ENCODE measurements at regions not wholly inside any gene's neighbourhood (a gene's known extent, or its start where the extent isn't known, plus 50 kb on each side); places are given as distances from the start of the nearest gene placed in this dataset.
A peak's percentile ranks its signal among the peaks of the same experiment; 100 is the strongest.

DNA sequence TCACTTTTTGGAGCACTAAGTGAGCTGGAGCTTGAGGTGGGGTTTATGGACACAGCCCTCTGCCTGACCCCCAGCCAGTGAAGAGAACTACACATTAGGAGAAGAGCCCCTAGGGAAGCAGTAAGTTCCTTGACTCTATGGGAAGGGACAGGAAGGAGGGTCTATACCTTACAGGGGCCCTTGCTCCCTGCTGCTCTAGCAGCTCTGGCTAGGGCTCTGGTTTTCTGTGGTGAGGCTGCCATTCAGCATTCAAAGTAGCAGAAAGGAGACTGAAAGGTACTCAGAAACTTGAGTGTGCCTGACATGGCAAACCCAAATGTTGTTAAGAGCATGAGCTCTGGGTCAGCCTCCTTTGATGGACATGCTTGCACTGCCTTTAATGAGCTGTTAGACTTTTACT, 144.0 kb upstream of the KIT start:
- no peak overlapping the region for H3K4me3 ChIP-seq (replicated peaks in 1 of 2; ENCODE audit: low read depth in 2 of 2, low read length in 2 of 2)
- DNase-seq (ENCODE audit: low read depth in 2 of 2): no peak
- TF ChIP-seq, protein P1, sequence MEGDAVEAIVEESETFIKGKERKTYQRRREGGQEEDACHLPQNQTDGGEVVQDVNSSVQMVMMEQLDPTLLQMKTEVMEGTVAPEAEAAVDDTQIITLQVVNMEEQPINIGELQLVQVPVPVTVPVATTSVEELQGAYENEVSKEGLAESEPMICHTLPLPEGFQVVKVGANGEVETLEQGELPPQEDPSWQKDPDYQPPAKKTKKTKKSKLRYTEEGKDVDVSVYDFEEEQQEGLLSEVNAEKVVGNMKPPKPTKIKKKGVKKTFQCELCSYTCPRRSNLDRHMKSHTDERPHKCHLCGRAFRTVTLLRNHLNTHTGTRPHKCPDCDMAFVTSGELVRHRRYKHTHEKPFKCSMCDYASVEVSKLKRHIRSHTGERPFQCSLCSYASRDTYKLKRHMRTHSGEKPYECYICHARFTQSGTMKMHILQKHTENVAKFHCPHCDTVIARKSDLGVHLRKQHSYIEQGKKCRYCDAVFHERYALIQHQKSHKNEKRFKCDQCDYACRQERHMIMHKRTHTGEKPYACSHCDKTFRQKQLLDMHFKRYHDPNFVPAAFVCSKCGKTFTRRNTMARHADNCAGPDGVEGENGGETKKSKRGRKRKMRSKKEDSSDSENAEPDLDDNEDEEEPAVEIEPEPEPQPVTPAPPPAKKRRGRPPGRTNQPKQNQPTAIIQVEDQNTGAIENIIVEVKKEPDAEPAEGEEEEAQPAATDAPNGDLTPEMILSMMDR (IDR thresholded peaks at IDR 0.05; ENCODE audit: low read depth, low read length): no peak

DNA sequence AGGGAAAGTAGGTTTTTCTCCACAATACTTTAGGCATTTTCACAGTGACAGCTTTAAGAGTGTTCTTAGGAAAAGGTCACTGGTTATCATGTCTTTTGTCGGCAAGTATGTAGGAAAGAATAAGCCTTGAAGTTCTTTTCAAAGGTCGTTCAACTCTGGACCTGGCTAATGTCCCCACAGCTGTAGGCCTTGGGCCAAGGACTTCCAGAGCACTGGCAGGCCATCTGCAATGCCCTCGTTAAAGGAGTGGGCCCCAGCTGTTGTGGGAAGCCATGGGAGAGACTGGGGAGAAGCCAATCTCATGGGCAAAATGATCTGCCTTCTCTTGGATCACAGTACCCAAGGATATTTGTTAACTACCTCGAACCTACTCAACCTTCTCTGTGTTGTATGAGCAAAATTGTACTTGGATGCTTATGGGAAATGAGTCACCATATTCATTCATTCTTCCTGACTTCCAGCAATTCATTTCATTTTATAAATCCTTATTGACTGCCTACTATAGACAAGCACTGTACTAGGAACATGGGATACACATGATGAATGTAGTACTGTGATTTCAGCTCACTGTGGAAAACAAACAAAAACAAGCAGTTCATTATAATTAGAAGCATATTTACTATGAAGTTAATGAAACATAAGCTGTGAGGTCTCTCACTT, 141.1 kb upstream of the KIT start:
- no peak overlapping the region for H3K4me3 ChIP-seq (replicated peaks in 1 of 2; ENCODE audit: low read depth in 2 of 2, low read length in 2 of 2)
- TF ChIP-seq, protein P1 (IDR thresholded peaks at IDR 0.05; ENCODE audit: low read depth, low read length): no peak
- DNase-seq (ENCODE audit: low read depth in 2 of 2): peak; percentile 42 to 43

DNA sequence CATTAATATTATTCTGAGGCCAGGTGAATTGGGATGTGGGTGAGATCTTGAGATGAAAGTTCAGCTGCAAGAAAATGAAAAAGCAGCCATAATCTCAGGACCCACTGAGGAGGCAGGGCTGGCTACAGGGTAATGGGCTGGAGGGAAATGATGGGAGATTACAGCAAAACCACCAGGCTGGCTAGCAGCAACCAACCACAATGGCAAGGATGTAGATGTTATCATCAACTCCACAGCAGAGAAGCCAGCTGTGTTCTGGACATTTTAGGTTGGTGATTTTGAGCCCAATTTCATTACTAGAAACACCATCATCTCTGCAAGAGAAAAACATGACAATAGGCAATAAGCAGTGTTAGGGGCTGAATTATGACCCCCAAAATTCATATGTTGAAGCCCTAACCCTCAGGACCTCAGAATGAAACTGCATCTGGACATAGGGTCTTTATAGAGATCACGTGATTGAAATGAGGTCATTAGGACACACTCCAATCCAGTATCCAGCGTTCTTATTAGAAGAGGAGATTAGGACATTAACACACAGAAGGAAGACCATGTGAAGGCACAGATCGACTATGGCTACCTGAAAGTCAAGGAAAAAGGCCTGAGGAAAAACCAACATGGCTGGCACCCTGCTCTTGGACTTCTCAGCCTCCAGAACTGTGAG, 139.8 kb upstream of the KIT start:
- DNase-seq (ENCODE audit: low read depth in 2 of 2): no peak
- H3K4me3 ChIP-seq (replicated peaks in 1 of 2; ENCODE audit: low read depth in 2 of 2, low read length in 2 of 2): no peak overlapping the region
- TF ChIP-seq, protein P1 (IDR thresholded peaks at IDR 0.05; ENCODE audit: low read depth, low read length): no peak

DNA sequence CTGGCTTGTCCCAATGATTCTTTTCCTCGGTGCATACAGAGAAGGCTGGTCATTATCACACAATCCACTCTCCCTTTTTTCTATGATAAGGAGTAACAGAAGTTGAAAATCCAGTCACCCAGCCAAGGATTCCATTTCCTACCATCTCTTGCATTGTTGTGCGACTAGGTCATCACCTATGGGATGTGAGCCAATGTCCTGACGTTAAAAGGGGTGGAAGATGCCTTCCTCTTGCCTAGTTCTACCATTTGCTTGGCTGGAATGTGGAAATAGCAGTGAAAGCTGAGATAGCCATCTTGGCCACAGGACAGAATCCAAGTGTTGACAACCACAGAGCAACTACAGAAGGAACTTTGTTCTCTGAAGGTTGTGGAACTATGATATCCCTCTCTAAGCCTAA, 132.2 kb upstream of the KIT start:
- no peak overlapping the region for H3K4me3 ChIP-seq (replicated peaks in 1 of 2; ENCODE audit: low read depth in 2 of 2, low read length in 2 of 2)
- DNase-seq (ENCODE audit: low read depth in 2 of 2): peak; percentile 91 to 94
- TF ChIP-seq, protein P1 (IDR thresholded peaks at IDR 0.05; ENCODE audit: low read depth, low read length): no peak

DNA sequence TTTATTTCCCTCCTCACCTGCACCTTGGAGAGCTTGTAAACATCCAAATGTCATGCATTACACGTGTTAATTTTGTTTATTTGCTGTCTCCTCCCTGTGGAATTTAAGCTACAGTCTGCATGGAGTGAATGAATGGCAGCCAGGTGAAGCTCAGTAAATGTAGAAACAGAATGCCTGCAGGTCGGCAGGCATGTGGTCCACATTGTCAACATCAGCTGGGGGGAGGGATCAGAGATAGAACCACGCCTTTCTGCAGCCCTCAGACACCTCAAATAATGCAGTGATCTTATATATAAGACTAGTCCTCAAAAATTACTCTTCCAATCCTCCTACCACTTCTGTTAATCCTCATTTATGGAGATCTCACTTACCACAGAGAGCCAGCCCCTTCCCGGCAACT, 131.2 kb upstream of the KIT start:
- TF ChIP-seq, protein P1 (IDR thresholded peaks at IDR 0.05; ENCODE audit: low read depth, low read length): no peak
- DNase-seq (ENCODE audit: low read depth in 2 of 2): no peak
- H3K4me3 ChIP-seq (replicated peaks in 1 of 2; ENCODE audit: low read depth in 2 of 2, low read length in 2 of 2): no peak overlapping the region

DNA sequence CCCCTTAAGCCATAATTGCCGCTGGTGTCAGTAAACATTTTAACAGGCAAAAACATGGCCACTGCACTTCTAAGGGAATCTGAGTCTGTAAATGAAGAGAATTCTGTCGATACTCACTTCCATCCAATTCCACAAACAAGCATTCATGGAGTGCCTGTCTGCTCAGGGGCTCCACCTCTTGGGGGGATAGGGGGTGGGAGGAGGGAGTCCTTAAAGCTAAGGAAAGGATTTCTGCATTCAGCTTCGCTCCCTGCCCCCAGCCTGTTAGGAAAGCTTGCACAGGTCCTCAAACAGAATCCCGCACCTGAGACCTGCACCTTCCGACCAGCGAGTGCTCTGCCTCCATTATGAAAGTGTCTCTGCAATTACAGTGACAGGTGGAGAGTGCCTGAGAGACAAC, 130.2 kb upstream of the KIT start:
- no peak for DNase-seq (ENCODE audit: low read depth in 2 of 2)
- TF ChIP-seq, protein P1 (IDR thresholded peaks at IDR 0.05; ENCODE audit: low read depth, low read length): no peak
- H3K4me3 ChIP-seq (replicated peaks in 1 of 2; ENCODE audit: low read depth in 2 of 2, low read length in 2 of 2): no peak overlapping the region
